HG03520 (cell line): ENCODE measurements at regions not wholly inside any gene's neighbourhood (a gene's known extent, or its start where the extent isn't known, plus 50 kb on each side); places are given as distances from the start of the nearest gene placed in this dataset.

Experiments used
- ATAC-seq: cut with Tn5 transposase; IDR thresholded peaks from one replicate; pipeline ENCODE4 v1.9.1; 2021; ENCODE audit warnings: mild to moderate bottlenecking, moderate library complexity; ENCODE audit not compliant: unreplicated experiment

GRCh38 chr5:71864730-71865601 is 145.9 kb downstream of the CARTPT start:
- ATAC-seq: no peak

- no peak for ATAC-seq
These were observed 146.7 kb downstream of the CARTPT start for GRCh38 chr5:71865665-71866320.

GRCh38 chr5:71872311-71872864 is 153.3 kb downstream of the CARTPT start:
- no peak for ATAC-seq

GRCh38 chr5:71873191-71873591 is 154.1 kb downstream of the CARTPT start:
- no peak for ATAC-seq

GRCh38 chr5:71874521-71874920 is 155.4 kb downstream of the CARTPT start:
- ATAC-seq: no peak

- no peak for ATAC-seq
These were observed 158.4 kb downstream of the CARTPT start for GRCh38 chr5:71877511-71877910.

GRCh38 chr5:71880536-71880935 is 161.5 kb downstream of the CARTPT start:
- ATAC-seq: no peak

GRCh38 chr5:71882826-71883741 is 164.0 kb downstream of the CARTPT start:
- ATAC-seq: no peak

GRCh38 chr5:71883742-71884103 is 164.6 kb downstream of the CARTPT start:
- no peak for ATAC-seq

- no peak for ATAC-seq
These were observed 165.9 kb downstream of the CARTPT start for GRCh38 chr5:71884926-71885325.

GRCh38 chr5:71886406-71886805 is 167.3 kb downstream of the CARTPT start:
- no peak for ATAC-seq

GRCh38 chr5:71887680-71888079 is 168.6 kb downstream of the CARTPT start:
- peak; percentile 98 for ATAC-seq

GRCh38 chr5:71891406-71891805 is 172.3 kb downstream of the CARTPT start:
- ATAC-seq: no peak

- ATAC-seq: no peak
These were observed 172.8 kb downstream of the CARTPT start for GRCh38 chr5:71891856-71892255.

- no peak for ATAC-seq
These were observed 173.7 kb downstream of the CARTPT start for GRCh38 chr5:71892641-71893365.

- ATAC-seq: no peak
These were observed 174.4 kb downstream of the CARTPT start for GRCh38 chr5:71893451-71893850.

- no peak for ATAC-seq
These were observed 175.0 kb downstream of the CARTPT start for GRCh38 chr5:71894091-71894490.

GRCh38 chr5:71895546-71895945 is 176.5 kb downstream of the CARTPT start:
- ATAC-seq: no peak

- ATAC-seq: no peak
These were observed 180.8 kb downstream of the CARTPT start for GRCh38 chr5:71899865-71900342.

- ATAC-seq: no peak
These were observed 184.7 kb downstream of the CARTPT start for GRCh38 chr5:71903808-71904207.
